A549 (cell line): ENCODE measurements at regions not wholly inside any gene's neighbourhood (a gene's known extent, or its start where the extent isn't known, plus 50 kb on each side); places are given as distances from the start of the nearest gene placed in this dataset.

Experiments used
- ATAC-seq, 2 experiments: fragments of 200-7000 bp in 1 of 2; fragments of >200 bp in 1 of 2; cut with Nextera tagmentation in 1 of 2; cut with Tn5 transposase in 1 of 2; 3 replicates each; pipeline versions ENCODE4 v1.8.0 to v1.9.1; 2018 to 2020; ENCODE audit warnings: mild to moderate bottlenecking in 1 of 2, moderate library complexity in 1 of 2
- CTCF ChIA-PET: fragments of 300-600 bp; sonication (Branson Sonifier 250); formaldehyde crosslinking; extraction: SDS; loops from one replicate; lab custom pipeline; 2021; ENCODE audit warnings: antibody characterized with exemption, inconsistent platforms; lab: Yijun Ruan, JAX
- POLR2A ChIA-PET: fragments of 350-600 bp; formaldehyde crosslinking; extraction: SDS; loops from one replicate; lab custom pipeline; 2021; ENCODE audit warnings: antibody characterized with exemption, inconsistent platforms; lab: Yijun Ruan, JAX
- DNase-seq, 2 experiments: peaks; one replicate each; pipeline versions ENCODE4 v3.0.0 to v3.0.0-alpha.2; 2011 to 2016; ENCODE audit warnings: low read depth in 1 of 2, low spot score in 1 of 2
- FAIRE-seq: peaks from 2 replicates; lab custom pipeline; 2011; peaks lifted over from hg19 to GRCh38; lab: Jason Lieb, UNC
- H3K27ac ChIP-seq, 2 experiments: fragments of >200 bp; sonication (Bioruptor Twin); formaldehyde crosslinking; 3 replicates each; pipeline ENCODE4 v1.5.1; 2016 to 2017
- H3K4me1 ChIP-seq: fragments of >200 bp; sonication (Bioruptor Twin); formaldehyde crosslinking; 3 replicates; pipeline ENCODE4 v1.6.1; 2016
- H3K4me2 ChIP-seq: fragments of >200 bp; sonication (Bioruptor Twin); formaldehyde crosslinking; 3 replicates; pipeline ENCODE4 v1.6.1; 2016
- H3K4me3 ChIP-seq: fragments of >200 bp; sonication (Bioruptor Twin); formaldehyde crosslinking; 3 replicates; pipeline ENCODE4 v1.5.1; 2016
- H3K9me3 ChIP-seq: fragments of >200 bp; sonication (Bioruptor Twin); formaldehyde crosslinking; 3 replicates; pipeline ENCODE4 v1.6.1; 2016
- BHLHE40 ChIP-seq: IDR thresholded peaks from 2 replicates; pipeline ENCODE4 v1.6.1; 2012; ENCODE audit warnings: low read depth, low read length, inconsistent platforms
- EHF ChIP-seq: fragments of 250-450 bp; sonication (Bioruptor Pico); IDR thresholded peaks from 2 replicates; pipeline ENCODE4 v1.5.0; 2020; ENCODE audit warnings: mild to moderate bottlenecking
- EHMT2 ChIP-seq: fragments of 200-600 bp; sonication (generic); IDR thresholded peaks from 2 replicates; pipeline ENCODE4 v1.6.1; 2016; ENCODE audit warnings: antibody characterized with exemption, low read depth, mild to moderate bottlenecking, moderate library complexity
- EP300 ChIP-seq, 2 experiments: fragments of >200 bp; sonication (Bioruptor Twin); formaldehyde crosslinking; IDR thresholded peaks; 2 replicates in 1 of 2; 3 replicates in 1 of 2; pipeline ENCODE4 v1.6.1; 2016 to 2017
- HEYL ChIP-seq: fragments of 250-450 bp; sonication (Bioruptor Pico); IDR thresholded peaks from 2 replicates; pipeline ENCODE4 v1.8.0; 2021; ENCODE audit warnings: mild to moderate bottlenecking, moderate library complexity
- HOXB13 ChIP-seq: fragments of 250-450 bp; sonication (Bioruptor Pico); IDR thresholded peaks from 2 replicates; pipeline ENCODE4 v1.5.0; 2020; ENCODE audit warnings: low read depth, mild to moderate bottlenecking, moderate library complexity
- KDM1A ChIP-seq: fragments of 200-600 bp; sonication (generic); IDR thresholded peaks from 2 replicates; pipeline ENCODE4 v1.6.1; 2016; ENCODE audit warnings: low read depth, mild to moderate bottlenecking
- NR3C1 ChIP-seq: fragments of >200 bp; sonication (Bioruptor Twin); formaldehyde crosslinking; IDR thresholded peaks from 3 replicates; pipeline ENCODE4 v1.6.1; 2017
- RFX5 ChIP-seq: fragments of 450-650 bp; IDR thresholded peaks from 2 replicates; pipeline ENCODE4 v1.7.1; 2014; ENCODE audit warnings: antibody characterized with exemption, mild to moderate bottlenecking, moderate library complexity
- RNF2 ChIP-seq: fragments of 200-600 bp; sonication (generic); IDR thresholded peaks from 2 replicates; pipeline ENCODE4 v1.6.1; 2016; ENCODE audit warnings: low read depth, mild to moderate bottlenecking, antibody characterized with exemption, moderate library complexity, borderline replicate concordance
- SREBF2 ChIP-seq: fragments of 450-650 bp; IDR thresholded peaks from 2 replicates; pipeline ENCODE4 v1.6.1; 2014; ENCODE audit warnings: mild to moderate bottlenecking, moderate library complexity
- ZC3H11A ChIP-seq: fragments of 450-650 bp; IDR thresholded peaks from 2 replicates; pipeline ENCODE4 v1.6.1; 2014; ENCODE audit warnings: antibody characterized with exemption, mild to moderate bottlenecking
- WGBS: methylation state at CpG from one replicate; pipeline ENCODE4 v1.1.6; 2017; ENCODE audit errors: missing lambda C conversion rate; 5-methylcytosine and 5-hydroxymethylcytosine counted together
- TF ChIP-seq, protein P1 (sequence below): fragments of >200 bp; sonication (Bioruptor Twin); formaldehyde crosslinking; IDR thresholded peaks from 3 replicates; pipeline ENCODE4 v1.6.1; 2016
- TF ChIP-seq, protein P2 (sequence below): IDR thresholded peaks from 2 replicates; pipeline ENCODE4 v1.6.1; 2012
- TF ChIP-seq, protein P3 (sequence below): fragments of 150-350 bp; IDR thresholded peaks from 2 replicates; pipeline ENCODE4 v1.6.1; 2014; ENCODE audit warnings: low read depth, mild to moderate bottlenecking, low read length
- TF ChIP-seq, protein P4 (sequence below): fragments of 200-600 bp; sonication (generic); IDR thresholded peaks from 2 replicates; pipeline ENCODE4 v1.6.1; 2016; ENCODE audit warnings: antibody characterized with exemption, mild to moderate bottlenecking, moderate library complexity
- TF ChIP-seq, protein P5 (sequence below): fragments of 450-650 bp; IDR thresholded peaks from 2 replicates; pipeline ENCODE4 v1.6.1; 2014; ENCODE audit warnings: antibody characterized with exemption

DNA sequence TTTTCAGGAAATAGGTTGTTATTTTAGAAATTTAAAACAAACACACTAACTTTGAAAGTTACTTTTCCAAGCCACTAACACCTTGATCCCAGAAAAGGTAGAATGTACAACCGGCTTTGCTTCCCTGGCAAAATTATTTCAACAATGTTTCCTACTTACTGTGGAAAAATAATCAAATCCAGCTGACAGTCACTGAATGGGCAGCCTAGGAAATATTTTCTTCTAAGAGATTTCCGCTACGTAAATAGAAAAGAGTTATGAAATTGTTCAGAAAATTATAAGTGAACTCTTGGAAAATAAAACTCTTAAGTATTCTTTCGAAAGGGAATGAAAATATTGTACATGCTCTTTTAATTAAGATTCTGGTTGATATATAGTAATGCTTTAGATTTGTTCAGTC, 195.7 kb downstream of the GASK1B start:
- Histone ChIP-seq H3K4me1 (no peaks in the 10 kb centered on the region), H3K4me2 (no peak overlapping the region), H3K9me3 (no peaks in the 10 kb centered on the region), H3K4me3 (no peak overlapping the region), H3K27ac (no peak overlapping the region)
- ChIA-PET CTCF (interaction anchor here (0.7 to 1.3 kb wide), 2 partner anchors 9 to 1509 kb away, joined by 3 read pairs; no protein-coding TSS in a partner anchor), POLR2A (no interaction called here)
- ATAC-seq, result no peak
- no peak for FAIRE-seq
- DNase-seq, result no peak
- TF ChIP-seq, protein P1, sequence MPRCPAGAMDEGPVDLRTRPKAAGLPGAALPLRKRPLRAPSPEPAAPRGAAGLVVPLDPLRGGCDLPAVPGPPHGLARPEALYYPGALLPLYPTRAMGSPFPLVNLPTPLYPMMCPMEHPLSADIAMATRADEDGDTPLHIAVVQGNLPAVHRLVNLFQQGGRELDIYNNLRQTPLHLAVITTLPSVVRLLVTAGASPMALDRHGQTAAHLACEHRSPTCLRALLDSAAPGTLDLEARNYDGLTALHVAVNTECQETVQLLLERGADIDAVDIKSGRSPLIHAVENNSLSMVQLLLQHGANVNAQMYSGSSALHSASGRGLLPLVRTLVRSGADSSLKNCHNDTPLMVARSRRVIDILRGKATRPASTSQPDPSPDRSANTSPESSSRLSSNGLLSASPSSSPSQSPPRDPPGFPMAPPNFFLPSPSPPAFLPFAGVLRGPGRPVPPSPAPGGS, result no peak
- TF ChIP-seq, protein P2, sequence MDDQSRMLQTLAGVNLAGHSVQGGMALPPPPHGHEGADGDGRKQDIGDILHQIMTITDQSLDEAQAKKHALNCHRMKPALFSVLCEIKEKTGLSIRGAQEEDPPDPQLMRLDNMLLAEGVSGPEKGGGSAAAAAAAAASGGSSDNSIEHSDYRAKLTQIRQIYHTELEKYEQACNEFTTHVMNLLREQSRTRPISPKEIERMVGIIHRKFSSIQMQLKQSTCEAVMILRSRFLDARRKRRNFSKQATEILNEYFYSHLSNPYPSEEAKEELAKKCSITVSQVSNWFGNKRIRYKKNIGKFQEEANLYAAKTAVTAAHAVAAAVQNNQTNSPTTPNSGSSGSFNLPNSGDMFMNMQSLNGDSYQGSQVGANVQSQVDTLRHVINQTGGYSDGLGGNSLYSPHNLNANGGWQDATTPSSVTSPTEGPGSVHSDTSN, result no peak
- TF ChIP-seq NR3C1, result no peak
- TF ChIP-seq EHF (CRISPR knock-in tag), result no peak
- no peak for TF ChIP-seq BHLHE40
- no peak for TF ChIP-seq SREBF2
- TF ChIP-seq RFX5, result no peak
- TF ChIP-seq, all 56 proteins: peak for 0
- 54% methylated on average over 4 of the region's 4 CpGs for WGBS

DNA sequence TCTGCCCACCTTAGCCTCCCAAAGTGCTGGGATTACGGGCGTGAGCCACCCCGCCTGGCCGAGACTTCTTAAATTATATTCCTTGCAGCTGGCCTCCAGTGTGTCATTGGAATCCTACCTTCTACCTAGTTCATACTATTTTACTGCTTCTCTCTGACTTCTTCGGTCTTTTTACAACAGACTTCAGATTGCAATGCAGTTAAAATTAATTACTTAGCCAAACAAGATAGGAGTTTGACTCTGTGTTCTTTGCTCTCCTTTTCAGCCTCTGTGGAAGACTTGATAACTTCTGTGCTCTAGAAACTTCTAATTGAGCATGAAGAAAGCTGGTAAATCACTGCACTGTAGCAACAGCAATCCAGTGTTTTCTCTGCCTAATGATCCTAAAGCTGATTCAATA, 199.5 kb downstream of the GASK1B start:
- POLR2A ChIA-PET, result no interaction called here
- WGBS, result 69% methylated on average over 5 of the region's 5 CpGs
- TF ChIP-seq, protein P3, sequence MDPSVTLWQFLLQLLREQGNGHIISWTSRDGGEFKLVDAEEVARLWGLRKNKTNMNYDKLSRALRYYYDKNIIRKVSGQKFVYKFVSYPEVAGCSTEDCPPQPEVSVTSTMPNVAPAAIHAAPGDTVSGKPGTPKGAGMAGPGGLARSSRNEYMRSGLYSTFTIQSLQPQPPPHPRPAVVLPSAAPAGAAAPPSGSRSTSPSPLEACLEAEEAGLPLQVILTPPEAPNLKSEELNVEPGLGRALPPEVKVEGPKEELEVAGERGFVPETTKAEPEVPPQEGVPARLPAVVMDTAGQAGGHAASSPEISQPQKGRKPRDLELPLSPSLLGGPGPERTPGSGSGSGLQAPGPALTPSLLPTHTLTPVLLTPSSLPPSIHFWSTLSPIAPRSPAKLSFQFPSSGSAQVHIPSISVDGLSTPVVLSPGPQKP, result no peak
- TF ChIP-seq, protein P4, sequence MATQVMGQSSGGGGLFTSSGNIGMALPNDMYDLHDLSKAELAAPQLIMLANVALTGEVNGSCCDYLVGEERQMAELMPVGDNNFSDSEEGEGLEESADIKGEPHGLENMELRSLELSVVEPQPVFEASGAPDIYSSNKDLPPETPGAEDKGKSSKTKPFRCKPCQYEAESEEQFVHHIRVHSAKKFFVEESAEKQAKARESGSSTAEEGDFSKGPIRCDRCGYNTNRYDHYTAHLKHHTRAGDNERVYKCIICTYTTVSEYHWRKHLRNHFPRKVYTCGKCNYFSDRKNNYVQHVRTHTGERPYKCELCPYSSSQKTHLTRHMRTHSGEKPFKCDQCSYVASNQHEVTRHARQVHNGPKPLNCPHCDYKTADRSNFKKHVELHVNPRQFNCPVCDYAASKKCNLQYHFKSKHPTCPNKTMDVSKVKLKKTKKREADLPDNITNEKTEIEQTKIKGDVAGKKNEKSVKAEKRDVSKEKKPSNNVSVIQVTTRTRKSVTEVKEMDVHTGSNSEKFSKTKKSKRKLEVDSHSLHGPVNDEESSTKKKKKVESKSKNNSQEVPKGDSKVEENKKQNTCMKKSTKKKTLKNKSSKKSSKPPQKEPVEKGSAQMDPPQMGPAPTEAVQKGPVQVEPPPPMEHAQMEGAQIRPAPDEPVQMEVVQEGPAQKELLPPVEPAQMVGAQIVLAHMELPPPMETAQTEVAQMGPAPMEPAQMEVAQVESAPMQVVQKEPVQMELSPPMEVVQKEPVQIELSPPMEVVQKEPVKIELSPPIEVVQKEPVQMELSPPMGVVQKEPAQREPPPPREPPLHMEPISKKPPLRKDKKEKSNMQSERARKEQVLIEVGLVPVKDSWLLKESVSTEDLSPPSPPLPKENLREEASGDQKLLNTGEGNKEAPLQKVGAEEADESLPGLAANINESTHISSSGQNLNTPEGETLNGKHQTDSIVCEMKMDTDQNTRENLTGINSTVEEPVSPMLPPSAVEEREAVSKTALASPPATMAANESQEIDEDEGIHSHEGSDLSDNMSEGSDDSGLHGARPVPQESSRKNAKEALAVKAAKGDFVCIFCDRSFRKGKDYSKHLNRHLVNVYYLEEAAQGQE, result no peak
- no peak for TF ChIP-seq KDM1A
- TF ChIP-seq, protein P5, sequence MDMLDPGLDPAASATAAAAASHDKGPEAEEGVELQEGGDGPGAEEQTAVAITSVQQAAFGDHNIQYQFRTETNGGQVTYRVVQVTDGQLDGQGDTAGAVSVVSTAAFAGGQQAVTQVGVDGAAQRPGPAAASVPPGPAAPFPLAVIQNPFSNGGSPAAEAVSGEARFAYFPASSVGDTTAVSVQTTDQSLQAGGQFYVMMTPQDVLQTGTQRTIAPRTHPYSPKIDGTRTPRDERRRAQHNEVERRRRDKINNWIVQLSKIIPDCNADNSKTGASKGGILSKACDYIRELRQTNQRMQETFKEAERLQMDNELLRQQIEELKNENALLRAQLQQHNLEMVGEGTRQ, result no peak
- no peak for TF ChIP-seq HEYL (CRISPR knock-in tag)
- no peak for TF ChIP-seq EP300 (IDR thresholded peaks at IDR 0.05)
- no peak for TF ChIP-seq RNF2
- TF ChIP-seq ZC3H11A, result no peak
- no peak for TF ChIP-seq HOXB13 (CRISPR knock-in tag)
- no peak for TF ChIP-seq EHMT2
- Histone ChIP-seq H3K4me2 (no peak overlapping the region), H3K27ac (no peak overlapping the region), H3K4me1 (no peaks in the 10 kb centered on the region), H3K9me3 (no peaks in the 10 kb centered on the region), H3K4me3 (no peak overlapping the region)
- DNase-seq, result no peak
- ATAC-seq, result no peak
- CTCF ChIA-PET, result no interaction called here
- FAIRE-seq, result no peak
